C4-2B (cell line): ENCODE measurements at regions not wholly inside any gene's neighbourhood (a gene's known extent, or its start where the extent isn't known, plus 50 kb on each side); places are given as distances from the start of the nearest gene placed in this dataset.
"Not testable (repeated sequence)": the region's sequence is repeated elsewhere in the genome, so short reads cannot be mapped to it uniquely, and the experiment has no call there.

Experiments
- CTCF ChIP-seq: fragments of 450-650 bp; conservative IDR thresholded peaks from 2 replicates; pipeline ENCODE4 v1.5.1; 2017; ENCODE audit warnings: mild to moderate bottlenecking
- ZFX ChIP-seq: fragments of 450-650 bp; IDR thresholded peaks from 2 replicates; pipeline ENCODE4 v1.6.1; 2017

- not testable (repeated sequence) for TF ChIP-seq CTCF, ZFX
These were observed 178.2 kb downstream of the LMLN start for GRCh38 chr3:198138205-198138604.
